ENCODE measurements at regions not wholly inside any gene's neighbourhood (a gene's known extent, or its start where the extent isn't known, plus 50 kb on each side); places are given as distances from the start of the nearest gene placed in this dataset.
"Not testable (repeated sequence)": the region's sequence is repeated elsewhere in the genome, so short reads cannot be mapped to it uniquely, and the experiment has no call there.

DNA sequence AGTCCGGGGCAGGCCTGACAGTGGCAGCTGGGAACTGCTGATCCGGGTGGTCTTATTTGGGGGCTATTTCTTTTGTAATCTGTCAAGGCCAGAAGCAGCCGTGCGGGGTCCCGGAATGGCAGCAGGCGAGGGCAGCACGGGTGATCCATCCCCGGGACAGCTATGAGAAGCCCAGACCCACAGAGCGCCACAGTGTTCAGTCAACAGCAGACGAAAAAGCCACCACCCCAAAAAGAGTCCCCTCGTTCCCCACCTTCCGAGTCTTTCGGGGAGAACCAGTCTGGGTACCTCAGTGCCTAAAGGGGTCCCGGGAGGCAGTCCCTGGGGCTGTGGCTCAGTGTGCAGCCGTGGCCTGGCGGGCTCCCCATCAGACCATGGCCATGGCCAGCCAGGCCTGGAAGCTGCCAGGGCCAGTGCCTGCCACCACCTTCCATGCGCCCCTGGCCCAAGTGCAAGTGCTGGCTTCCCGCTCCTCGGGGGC is 125.1 kb upstream of the KCTD7 start:
- H3K27me3 ChIP-seq (replicated peaks; ENCODE audit: control insufficient read depth, insufficient read depth, low read length), result no peaks in the 10 kb centered on the region
- TF ChIP-seq, protein P1, sequence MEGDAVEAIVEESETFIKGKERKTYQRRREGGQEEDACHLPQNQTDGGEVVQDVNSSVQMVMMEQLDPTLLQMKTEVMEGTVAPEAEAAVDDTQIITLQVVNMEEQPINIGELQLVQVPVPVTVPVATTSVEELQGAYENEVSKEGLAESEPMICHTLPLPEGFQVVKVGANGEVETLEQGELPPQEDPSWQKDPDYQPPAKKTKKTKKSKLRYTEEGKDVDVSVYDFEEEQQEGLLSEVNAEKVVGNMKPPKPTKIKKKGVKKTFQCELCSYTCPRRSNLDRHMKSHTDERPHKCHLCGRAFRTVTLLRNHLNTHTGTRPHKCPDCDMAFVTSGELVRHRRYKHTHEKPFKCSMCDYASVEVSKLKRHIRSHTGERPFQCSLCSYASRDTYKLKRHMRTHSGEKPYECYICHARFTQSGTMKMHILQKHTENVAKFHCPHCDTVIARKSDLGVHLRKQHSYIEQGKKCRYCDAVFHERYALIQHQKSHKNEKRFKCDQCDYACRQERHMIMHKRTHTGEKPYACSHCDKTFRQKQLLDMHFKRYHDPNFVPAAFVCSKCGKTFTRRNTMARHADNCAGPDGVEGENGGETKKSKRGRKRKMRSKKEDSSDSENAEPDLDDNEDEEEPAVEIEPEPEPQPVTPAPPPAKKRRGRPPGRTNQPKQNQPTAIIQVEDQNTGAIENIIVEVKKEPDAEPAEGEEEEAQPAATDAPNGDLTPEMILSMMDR (IDR thresholded peaks at IDR 0.05; ENCODE audit: insufficient read depth, low read length, poor library complexity, severe bottlenecking), result no peak
- H3K4me3 ChIP-seq (replicated peaks; ENCODE audit: low read depth, low read length), result no peak overlapping the region
- no peaks in the 10 kb centered on the region for H3K36me3 ChIP-seq (ENCODE audit: control insufficient read depth, insufficient read depth, low read length)
- DNase-seq (ENCODE audit: extremely low read depth, insufficient read length), result no peak

DNA sequence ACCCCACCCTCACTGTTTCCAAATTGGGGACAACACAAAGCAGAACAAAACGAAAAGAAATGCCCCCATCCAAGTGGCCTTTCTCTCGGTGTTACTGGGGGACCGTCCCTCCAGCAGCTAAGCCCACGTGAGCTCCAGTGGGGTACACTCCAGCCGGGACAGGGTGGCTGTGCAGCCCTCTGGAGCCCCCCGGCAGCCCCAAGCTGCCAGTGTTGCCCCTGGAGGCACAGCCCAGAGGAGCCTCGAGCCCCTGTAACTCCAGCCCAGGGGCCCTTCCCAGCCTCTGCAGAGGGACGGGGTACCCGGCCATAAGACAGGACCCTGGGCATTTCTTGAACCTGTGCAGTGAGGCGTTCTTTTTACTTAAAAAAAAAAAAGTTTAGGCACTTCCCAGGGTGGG is 124.5 kb upstream of the KCTD7 start:
- no peak for DNase-seq (ENCODE audit: extremely low read depth, insufficient read length)
- TF ChIP-seq, protein P1 (IDR thresholded peaks at IDR 0.05; ENCODE audit: insufficient read depth, low read length, poor library complexity, severe bottlenecking), result no peak
- Histone ChIP-seq H3K4me3 (replicated peaks; ENCODE audit: low read depth, low read length) (no peak overlapping the region), H3K36me3 (ENCODE audit: control insufficient read depth, insufficient read depth, low read length) (no peaks in the 10 kb centered on the region), H3K27me3 (replicated peaks; ENCODE audit: control insufficient read depth, insufficient read depth, low read length) (no peaks in the 10 kb centered on the region)

DNA sequence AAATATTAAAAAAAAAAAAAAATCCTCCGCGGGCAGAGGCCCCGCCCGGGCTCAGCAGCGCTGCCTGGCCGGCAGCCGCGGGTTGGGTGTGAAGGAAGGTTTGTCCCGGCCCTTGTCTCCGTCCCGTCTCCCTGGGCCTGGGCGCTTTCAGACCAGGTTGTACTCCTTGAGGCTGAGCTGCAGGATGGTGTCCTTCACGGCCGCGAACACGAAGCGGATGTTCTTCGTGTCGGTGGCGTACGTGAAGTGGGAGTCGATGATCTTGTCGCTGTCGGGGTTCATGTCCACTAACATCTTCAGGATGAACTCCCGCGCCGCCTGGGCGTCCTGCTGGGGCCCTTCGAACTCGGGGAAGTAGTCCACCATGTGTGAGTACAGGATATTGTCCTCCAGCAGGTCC is 123.7 kb upstream of the KCTD7 start:
- H3K4me3 ChIP-seq (replicated peaks; ENCODE audit: low read depth, low read length), result no peak overlapping the region
- TF ChIP-seq, protein P1 (IDR thresholded peaks at IDR 0.05; ENCODE audit: insufficient read depth, low read length, poor library complexity, severe bottlenecking), result no peak
- H3K36me3 ChIP-seq (ENCODE audit: control insufficient read depth, insufficient read depth, low read length), result no peaks in the 10 kb centered on the region
- DNase-seq (ENCODE audit: extremely low read depth, insufficient read length), result no peak
- H3K27me3 ChIP-seq (replicated peaks; ENCODE audit: control insufficient read depth, insufficient read depth, low read length), result no peaks in the 10 kb centered on the region

DNA sequence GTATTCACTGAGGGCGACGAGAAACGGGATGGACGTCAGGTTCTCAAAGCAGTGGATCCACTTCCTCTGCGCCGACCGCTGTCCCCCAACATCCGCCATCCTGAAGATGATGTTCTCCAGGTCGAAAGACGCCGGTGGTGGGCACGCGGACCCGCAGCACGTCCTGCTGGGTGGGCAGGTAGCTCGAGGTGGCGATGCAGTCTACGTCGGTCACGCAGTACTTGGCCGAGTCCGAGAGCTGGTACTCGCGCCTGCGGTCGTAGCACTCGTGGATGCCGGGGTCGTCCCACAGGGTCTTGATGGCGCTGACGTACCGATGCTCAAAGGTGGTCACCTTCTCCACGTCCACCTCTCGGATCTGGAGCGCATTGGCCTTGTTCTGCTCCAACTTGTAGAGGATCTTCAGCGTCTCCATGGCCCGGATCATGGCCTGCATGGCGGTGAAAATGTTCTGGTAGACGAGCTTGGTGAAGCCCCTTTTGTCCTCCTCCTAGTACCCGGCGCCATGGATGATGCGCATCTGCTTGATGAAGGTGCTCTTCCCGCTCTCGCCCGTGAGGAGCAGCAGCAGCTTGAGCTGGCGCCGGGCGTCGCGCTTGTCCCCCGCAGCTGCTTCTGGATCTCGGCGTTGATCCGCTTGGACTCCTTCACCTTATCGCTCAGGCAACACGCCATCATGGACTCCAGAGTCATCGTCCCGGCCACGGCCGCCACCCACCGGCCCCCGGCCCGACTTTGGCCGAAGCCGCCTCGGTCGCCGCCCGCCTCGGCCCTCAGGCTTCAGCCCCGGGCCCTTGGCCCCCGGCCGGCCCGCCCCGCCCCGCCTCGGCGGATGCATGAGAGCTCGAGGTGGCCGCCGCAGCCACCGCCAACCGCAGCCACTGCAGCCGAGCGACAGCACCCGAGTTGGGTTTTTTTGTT is 122.9 kb upstream of the KCTD7 start:
- DNase-seq (ENCODE audit: extremely low read depth, insufficient read length), result no peak
- Histone ChIP-seq H3K4me3 (replicated peaks; ENCODE audit: low read depth, low read length) (no peak overlapping the region), H3K36me3 (ENCODE audit: control insufficient read depth, insufficient read depth, low read length) (no peaks in the 10 kb centered on the region), H3K27me3 (replicated peaks; ENCODE audit: control insufficient read depth, insufficient read depth, low read length) (no peaks in the 10 kb centered on the region)
- TF ChIP-seq, protein P1 (IDR thresholded peaks at IDR 0.05; ENCODE audit: insufficient read depth, low read length, poor library complexity, severe bottlenecking), result no peak

DNA sequence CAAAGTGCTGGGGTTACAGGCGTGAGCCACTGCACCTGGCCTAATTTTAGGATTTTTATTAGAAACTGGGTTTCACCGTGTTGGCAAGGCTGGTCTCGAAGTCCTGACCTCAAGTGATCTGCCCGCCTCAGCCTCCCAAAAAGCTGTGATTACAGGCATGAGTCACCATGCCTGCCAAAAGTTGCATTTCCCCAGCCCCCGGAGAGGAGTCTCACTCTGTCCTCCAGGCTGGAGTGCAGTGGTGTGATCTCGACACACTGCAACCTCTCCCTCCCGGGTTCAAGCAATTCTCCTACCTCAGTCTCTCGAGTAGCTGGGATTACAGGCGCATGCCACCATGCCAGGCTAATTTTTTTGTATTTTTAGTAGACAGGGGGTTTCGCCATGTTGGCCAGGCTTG is 122.0 kb upstream of the KCTD7 start:
- H3K36me3 ChIP-seq (ENCODE audit: control insufficient read depth, insufficient read depth, low read length); H3K4me3 ChIP-seq (replicated peaks; ENCODE audit: low read depth, low read length); H3K27me3 ChIP-seq (replicated peaks; ENCODE audit: control insufficient read depth, insufficient read depth, low read length); DNase-seq (ENCODE audit: extremely low read depth, insufficient read length): not testable (repeated sequence)

DNA sequence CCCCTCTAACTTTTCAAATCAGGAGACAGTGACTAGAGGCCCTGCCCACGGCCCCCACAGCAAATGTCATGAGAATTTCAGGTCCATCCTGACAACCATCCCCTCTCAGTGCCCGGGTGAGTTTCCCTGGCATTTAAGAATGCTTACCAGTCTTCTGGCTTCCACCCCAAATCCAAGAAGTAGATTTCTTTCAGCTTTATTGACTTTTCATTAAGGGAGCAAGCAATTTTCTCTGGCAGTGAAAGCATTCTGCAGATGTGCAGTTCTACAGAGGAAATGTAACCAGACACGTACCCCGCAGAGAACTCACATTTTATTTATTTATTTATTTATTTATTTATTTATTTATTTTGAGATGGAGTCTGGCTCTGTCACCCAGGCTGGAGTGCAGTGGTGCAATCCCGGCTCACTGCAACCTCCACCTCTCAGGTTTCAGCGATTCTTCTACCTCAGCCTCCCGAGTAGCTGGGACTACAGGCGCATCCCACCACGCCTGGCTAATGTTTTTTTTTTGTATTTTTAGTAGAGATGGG is 120.9 kb upstream of the KCTD7 start:
- DNase-seq (ENCODE audit: extremely low read depth, insufficient read length), result no peak
- TF ChIP-seq, protein P1 (IDR thresholded peaks at IDR 0.05; ENCODE audit: insufficient read depth, low read length, poor library complexity, severe bottlenecking), result no peak
- H3K36me3 ChIP-seq (ENCODE audit: control insufficient read depth, insufficient read depth, low read length), result no peaks in the 10 kb centered on the region
- H3K4me3 ChIP-seq (replicated peaks; ENCODE audit: low read depth, low read length), result no peak overlapping the region
- H3K27me3 ChIP-seq (replicated peaks; ENCODE audit: control insufficient read depth, insufficient read depth, low read length), result no peaks in the 10 kb centered on the region

All from GM06990 (cell line).